ENCODE measurements at regions not wholly inside any gene's neighbourhood (a gene's known extent, or its start where the extent isn't known, plus 50 kb on each side); places are given as distances from the start of the nearest gene placed in this dataset.

GRCh38 chr2:34349527-34349926 is 750.4 kb upstream of the FAM98A start:
- no peak for DNase-seq (ENCODE audit: low spot score)
- CTCF ChIA-PET = no interaction called here

GRCh38 chr2:34345030-34345429 is 745.9 kb upstream of the FAM98A start:
- H3K27me3 Mint-ChIP-seq (ENCODE audit: low read depth) = no peaks in the 10 kb centered on the region
- H3K4me1 Mint-ChIP-seq = 0 out of 2 replicates have a peak, but pooled peaks cover 4% of the 10 kb centered on the region
- CTCF ChIA-PET = no interaction called here
- H3K9me3 Mint-ChIP-seq = peaks cover 8% of the 10 kb centered on the region
- TF ChIP-seq SP1 (CRISPR knock-in tag; conservative IDR thresholded peaks at IDR 0.05) = no peak
- no peak for TF ChIP-seq ETV6 (CRISPR knock-in tag; IDR thresholded peaks at IDR 0.05)
- no peak for TF ChIP-seq ZMAT4 (CRISPR knock-in tag; IDR thresholded peaks at IDR 0.05)
- TF ChIP-seq ZNF671 (CRISPR knock-in tag; IDR thresholded peaks at IDR 0.05) = no peak
- no peak for TF ChIP-seq NFYB (CRISPR knock-in tag; conservative IDR thresholded peaks at IDR 0.05; ENCODE audit: low read depth)
- no peak for TF ChIP-seq ZNF263 (CRISPR knock-in tag; IDR thresholded peaks at IDR 0.05; ENCODE audit: low read depth)
- no peak for TF ChIP-seq FOXJ3 (CRISPR knock-in tag; IDR thresholded peaks at IDR 0.05; ENCODE audit: borderline replicate concordance)
- no peak for TF ChIP-seq AFF4 (CRISPR knock-in tag; IDR thresholded peaks at IDR 0.05; ENCODE audit: borderline replicate concordance)
- no peak for TF ChIP-seq JUN (CRISPR knock-in tag; IDR thresholded peaks at IDR 0.05)
- TF ChIP-seq STAT6 (CRISPR knock-in tag; conservative IDR thresholded peaks at IDR 0.05; ENCODE audit: low read depth) = no peak
- no peak for TF ChIP-seq RORB (CRISPR knock-in tag; IDR thresholded peaks at IDR 0.05)
- POLR2A ChIA-PET = no interaction called here
- H3K36me3 Mint-ChIP-seq = no peaks in the 10 kb centered on the region
- DNase-seq (ENCODE audit: low spot score) (no peak), ATAC-seq (no peak)
- H3K4me3 Mint-ChIP-seq = no peak overlapping the region
- H3K27ac Mint-ChIP-seq = no peak overlapping the region

More at GRCh38 chr2:34349527-34349926, 750.4 kb upstream of the FAM98A start:
- no peak overlapping the region for H3K4me3 Mint-ChIP-seq
- no peaks in the 10 kb centered on the region for H3K36me3 Mint-ChIP-seq
- POLR2A ChIA-PET = no interaction called here
- H3K4me1 Mint-ChIP-seq = peaks cover 10% of the 10 kb centered on the region
- no peak overlapping the region for H3K27ac Mint-ChIP-seq
- no peaks in the 10 kb centered on the region for H3K27me3 Mint-ChIP-seq (ENCODE audit: low read depth)
- ATAC-seq = no peak
- no peaks in the 10 kb centered on the region for H3K9me3 Mint-ChIP-seq
- TF ChIP-seq IRF1 (CRISPR knock-in tag; IDR thresholded peaks at IDR 0.05) = no peak
- no peak for TF ChIP-seq FOXJ3 (CRISPR knock-in tag; IDR thresholded peaks at IDR 0.05; ENCODE audit: borderline replicate concordance)

GRCh38 chr2:34340307-34340706 is 741.2 kb upstream of the FAM98A start:
- DNase-seq (ENCODE audit: low spot score) = no peak
- POLR2A ChIA-PET = no interaction called here
- Mint-ChIP-seq H3K27ac (no peak overlapping the region), H3K27me3 (ENCODE audit: low read depth) (no peaks in the 10 kb centered on the region), H3K4me3 (no peak overlapping the region), H3K36me3 (no peaks in the 10 kb centered on the region), H3K4me1 (no peaks in the 10 kb centered on the region), H3K9me3 (peaks cover 8% of the 10 kb centered on the region)
- no peak for ATAC-seq
- CTCF ChIA-PET = no interaction called here
- TF ChIP-seq PRRX2 (CRISPR knock-in tag; IDR thresholded peaks at IDR 0.05) = no peak
- no peak for TF ChIP-seq RORB (CRISPR knock-in tag; IDR thresholded peaks at IDR 0.05)
- TF ChIP-seq SMAD3 (CRISPR knock-in tag; IDR thresholded peaks at IDR 0.05; ENCODE audit: borderline replicate concordance) = no peak
- TF ChIP-seq ATF2 (CRISPR knock-in tag; IDR thresholded peaks at IDR 0.05; ENCODE audit: borderline replicate concordance, low read depth) = no peak
- TF ChIP-seq MYBL2 (CRISPR knock-in tag; IDR thresholded peaks at IDR 0.05) = no peak
- no peak for TF ChIP-seq JUN (CRISPR knock-in tag; IDR thresholded peaks at IDR 0.05)
- no peak for TF ChIP-seq ZNF425 (CRISPR knock-in tag; conservative IDR thresholded peaks at IDR 0.05)
- TF ChIP-seq PREB (CRISPR knock-in tag; IDR thresholded peaks at IDR 0.05; ENCODE audit: borderline replicate concordance) = no peak
- no peak for TF ChIP-seq ZNF121 (CRISPR knock-in tag; IDR thresholded peaks at IDR 0.05)
- TF ChIP-seq ZBTB21 (CRISPR knock-in tag; IDR thresholded peaks at IDR 0.05; ENCODE audit: borderline replicate concordance) = no peak

Measured in WTC11 (cell line).